Endothelial cell of umbilical vein (primary cell): ENCODE measurements at regions not wholly inside any gene's neighbourhood (a gene's known extent, or its start where the extent isn't known, plus 50 kb on each side); places are given as distances from the start of the nearest gene placed in this dataset.

Source experiments
- BruUV-seq: library from RNA; stranded (reverse); fragments of 400-500 nt; replicated peaks from 2 replicates; lab custom pipeline; 2021; lab: Mats Ljungman, UMichigan
- CTCF ChIA-PET: fragments of 300-600, 350-600 bp; sonication (Branson Sonifier 250); formaldehyde crosslinking; loops from one replicate; lab custom pipeline; 2021; ENCODE audit warnings: antibody characterized with exemption, inconsistent platforms; lab: Charles Lee
- POLR2A ChIA-PET: fragments of 300-600, 350-600 bp; sonication (Branson Sonifier 250); formaldehyde crosslinking; loops from one replicate; lab custom pipeline; 2021; ENCODE audit warnings: antibody characterized with exemption, inconsistent platforms; lab: Charles Lee
- DNase-seq: peaks from one replicate; pipeline ENCODE4 v3.0.0-alpha.2; 2011; ENCODE audit warnings: low read depth, low spot score
- FAIRE-seq: peaks from 2 replicates; lab custom pipeline; 2011; peaks lifted over from hg19 to GRCh38; lab: Jason Lieb, UNC
- H2AFZ ChIP-seq: 2 replicates; pipeline ENCODE4 v1.6.0; 2012; ENCODE audit warnings: low read depth, low read length, control low read depth, inconsistent platforms
- H3K27ac ChIP-seq: 2 replicates; pipeline ENCODE4 v1.5.1; 2011; ENCODE audit warnings: low read depth, mild to moderate bottlenecking, control low read depth, low read length, moderate library complexity; ENCODE audit not compliant: insufficient read depth
- H3K27me3 ChIP-seq, 2 experiments: 2 replicates each; pipeline versions ENCODE4 v1.6.0 to v1.6.1; 2011; ENCODE audit warnings: low read length in 2 of 2, mixed read lengths in 1 of 2; ENCODE audit not compliant: control insufficient read depth in 2 of 2, insufficient read depth in 2 of 2
- H3K36me3 ChIP-seq, 2 experiments: 2 replicates in 1 of 2; 3 replicates in 1 of 2; pipeline ENCODE4 v1.5.1; 2011; ENCODE audit warnings: low read length in 2 of 2, mild to moderate bottlenecking in 1 of 2, moderate library complexity in 1 of 2; ENCODE audit not compliant: control insufficient read depth in 2 of 2, insufficient read depth in 2 of 2; ENCODE audit errors: extremely low read depth in 1 of 2
- H3K4me1 ChIP-seq: 3 replicates; pipeline ENCODE4 v1.5.1; 2011; ENCODE audit warnings: mild to moderate bottlenecking, low read length; ENCODE audit not compliant: control insufficient read depth, insufficient read depth; ENCODE audit errors: extremely low read depth
- H3K4me2 ChIP-seq: 2 replicates; pipeline ENCODE4 v1.6.1; 2011; ENCODE audit warnings: low read length, control low read depth, mixed read lengths; ENCODE audit not compliant: insufficient read depth
- H3K4me3 ChIP-seq, 3 experiments: fragments of 200-600 bp in 1 of 3; sonication (generic), shearing (Covaris generic) in 1 of 3; replicated peaks in 1 of 3; 2 replicates each; pipeline ENCODE4 v1.5.1; 2011 to 2016; ENCODE audit warnings: control low read depth in 3 of 3, low read length in 3 of 3, mild to moderate bottlenecking in 2 of 3, inconsistent platforms in 1 of 3, low read depth in 1 of 3, moderate library complexity in 1 of 3; ENCODE audit not compliant: insufficient read depth in 1 of 3
- H3K79me2 ChIP-seq: 2 replicates; pipeline ENCODE4 v1.6.0; 2012; ENCODE audit warnings: low read length, inconsistent platforms; ENCODE audit not compliant: control insufficient read depth, insufficient read depth
- H3K9ac ChIP-seq: replicated peaks from 2 replicates; pipeline ENCODE3; 2011; ENCODE audit warnings: low read length, control low read depth; ENCODE audit not compliant: insufficient read depth; ENCODE audit errors: extremely low read depth
- H3K9me1 ChIP-seq: replicated peaks from 3 replicates; pipeline ENCODE4 v1.6.0; 2011; ENCODE audit warnings: mild to moderate bottlenecking, low read length; ENCODE audit not compliant: control insufficient read depth, insufficient read depth; ENCODE audit errors: extremely low read depth
- H3K9me3 ChIP-seq: replicated peaks from 2 replicates; pipeline ENCODE4 v1.5.1; 2012; ENCODE audit warnings: low read length, inconsistent platforms; ENCODE audit not compliant: control insufficient read depth, insufficient read depth
- H4K20me1 ChIP-seq: replicated peaks from 2 replicates; pipeline ENCODE3; 2011; ENCODE audit warnings: mild to moderate bottlenecking, low read length; ENCODE audit not compliant: control insufficient read depth, insufficient read depth; ENCODE audit errors: extremely low read depth
- EZH2 ChIP-seq: IDR thresholded peaks from 2 replicates; pipeline ENCODE4 v1.6.1; 2012; ENCODE audit warnings: borderline replicate concordance, low read depth, mild to moderate bottlenecking, moderate library complexity, low read length, inconsistent platforms; ENCODE audit not compliant: severe bottlenecking
- FOS ChIP-seq: IDR thresholded peaks from 2 replicates; pipeline ENCODE4 v1.6.1; 2011; ENCODE audit warnings: mild to moderate bottlenecking, low read length, moderate library complexity, borderline replicate concordance; ENCODE audit not compliant: insufficient read depth
- GATA2 ChIP-seq: IDR thresholded peaks from 2 replicates; pipeline ENCODE4 v1.7.0; 2011; ENCODE audit warnings: low read depth, mild to moderate bottlenecking, moderate library complexity, mixed read lengths, low read length; ENCODE audit not compliant: insufficient read length, insufficient read depth
- JUN ChIP-seq: IDR thresholded peaks from 2 replicates; pipeline ENCODE4 v1.6.1; 2011; ENCODE audit warnings: borderline replicate concordance, low read depth; ENCODE audit not compliant: insufficient read length, insufficient read depth
- MYC ChIP-seq: IDR thresholded peaks from one replicate; pipeline ENCODE4 v1.6.1; 2011; ENCODE audit warnings: mild to moderate bottlenecking, low read depth, low read length
- POLR2A ChIP-seq: IDR thresholded peaks from 2 replicates; pipeline ENCODE4 v1.6.1; 2012; ENCODE audit warnings: low read depth, mild to moderate bottlenecking, control low read depth, low read length
- POLR2AphosphoS5 ChIP-seq: IDR thresholded peaks from 2 replicates; pipeline ENCODE4 v1.6.1; 2012; ENCODE audit warnings: low read depth, mild to moderate bottlenecking, control low read depth, low read length, moderate library complexity; ENCODE audit not compliant: insufficient read depth
- dilution Hi-C: fragments of 300-500 bp; cut with MboI; formaldehyde crosslinking; loops from one replicate; pipeline ENCODE4 v1.15.0; 2019; ENCODE audit warnings: low sequenced_read_pairs; ENCODE audit not compliant: extremely low pct_ligation_motif_present
- intact Hi-C: fragments of 100-400 bp; cut with micrococcal nuclease; formaldehyde crosslinking; loops from one replicate; pipeline ENCODE4 v1.10.0; 2022
- TF ChIP-seq, protein P1 (sequence below): IDR thresholded peaks from 2 replicates; pipeline ENCODE4 v1.6.1; 2011; ENCODE audit not compliant: insufficient read depth, insufficient read length
- TF ChIP-seq, protein P2 (sequence below), 2 donors: IDR thresholded peaks; 1 replicate in 1 of 2; 2 replicates in 1 of 2; pipeline ENCODE4 v1.5.1; 2011; ENCODE audit warnings: low read length in 2 of 2, mild to moderate bottlenecking in 2 of 2, moderate library complexity in 2 of 2, control low read depth in 1 of 2, inconsistent platforms in 1 of 2, low read depth in 1 of 2; ENCODE audit not compliant: insufficient read depth in 1 of 2; ENCODE audit errors: extremely low read depth in 1 of 2

DNA sequence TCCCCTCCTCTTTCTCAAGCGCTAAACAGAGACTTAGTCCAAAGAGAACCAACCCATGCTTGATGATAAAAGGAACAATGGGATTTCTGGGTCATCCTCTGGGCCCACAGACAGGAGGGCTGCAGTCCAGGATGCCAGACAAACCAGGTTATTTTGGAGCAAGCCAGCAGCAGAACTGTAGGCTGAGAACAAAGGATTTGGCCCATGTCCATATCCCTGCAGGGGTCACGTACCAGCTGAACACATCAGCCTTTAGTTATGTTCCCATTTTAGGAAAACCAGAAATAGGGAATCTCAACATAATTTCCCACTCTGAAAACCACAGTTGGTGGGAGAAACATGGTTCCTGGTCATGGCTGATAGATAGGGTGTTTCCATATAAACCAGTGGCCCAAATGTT is 533.6 kb upstream of the CADM1 start:
- Histone ChIP-seq H4K20me1 (no peaks in the 10 kb centered on the region), H3K9ac (no peak overlapping the region), H3K79me2 (no peaks in the 10 kb centered on the region), H3K9me1 (no peaks in the 10 kb centered on the region), H3K36me3 (no peaks in the 10 kb centered on the region), H3K9me3 (peaks cover 4% of the 10 kb centered on the region), H3K4me3 (no peak overlapping the region), H3K4me2 (no peak overlapping the region), H3K27me3 (no peaks in the 10 kb centered on the region), H3K27ac (no peak overlapping the region), H3K4me1 (no peaks in the 10 kb centered on the region), H2AFZ (no peak overlapping the region)
- intact Hi-C loops (no loop called here), dilution Hi-C loops (no loop called here)
- POLR2A ChIA-PET = no interaction called here
- DNase-seq (no peak), FAIRE-seq (no peak)
- BruUV-seq = no TSS peak
- TF ChIP-seq POLR2AphosphoS5 (no peak), FOS (no peak), MYC (no peak), EZH2 (no peak), JUN (no peak)
- TF ChIP-seq, protein P1, sequence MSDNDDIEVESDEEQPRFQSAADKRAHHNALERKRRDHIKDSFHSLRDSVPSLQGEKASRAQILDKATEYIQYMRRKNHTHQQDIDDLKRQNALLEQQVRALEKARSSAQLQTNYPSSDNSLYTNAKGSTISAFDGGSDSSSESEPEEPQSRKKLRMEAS = no peak
- CTCF ChIA-PET = no interaction called here

DNA sequence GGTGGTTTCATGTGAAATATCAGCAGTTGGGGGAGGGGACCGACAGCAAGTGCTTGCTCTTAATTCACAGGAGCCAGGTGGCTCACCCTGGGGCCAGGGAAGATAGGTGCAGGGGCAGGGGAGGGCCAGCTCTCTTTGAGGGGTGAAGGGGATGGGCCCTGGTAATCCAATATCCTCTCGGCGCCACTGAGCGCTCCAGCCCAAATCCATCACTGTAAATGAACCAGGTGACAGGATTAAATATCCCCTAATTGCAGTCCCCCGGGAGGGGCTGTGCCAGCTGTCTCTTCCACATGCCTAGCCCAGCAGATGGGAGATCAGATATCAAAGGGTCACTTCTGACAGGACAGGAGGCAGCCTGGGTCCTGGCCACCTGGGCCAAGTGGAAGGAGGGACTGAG is 531.8 kb upstream of the CADM1 start:
- ChIA-PET CTCF (no interaction called here), POLR2A (no interaction called here)
- no peak overlapping the region for H3K27ac ChIP-seq
- H3K27me3 ChIP-seq = no peaks in the 10 kb centered on the region
- TF ChIP-seq, protein P2, sequence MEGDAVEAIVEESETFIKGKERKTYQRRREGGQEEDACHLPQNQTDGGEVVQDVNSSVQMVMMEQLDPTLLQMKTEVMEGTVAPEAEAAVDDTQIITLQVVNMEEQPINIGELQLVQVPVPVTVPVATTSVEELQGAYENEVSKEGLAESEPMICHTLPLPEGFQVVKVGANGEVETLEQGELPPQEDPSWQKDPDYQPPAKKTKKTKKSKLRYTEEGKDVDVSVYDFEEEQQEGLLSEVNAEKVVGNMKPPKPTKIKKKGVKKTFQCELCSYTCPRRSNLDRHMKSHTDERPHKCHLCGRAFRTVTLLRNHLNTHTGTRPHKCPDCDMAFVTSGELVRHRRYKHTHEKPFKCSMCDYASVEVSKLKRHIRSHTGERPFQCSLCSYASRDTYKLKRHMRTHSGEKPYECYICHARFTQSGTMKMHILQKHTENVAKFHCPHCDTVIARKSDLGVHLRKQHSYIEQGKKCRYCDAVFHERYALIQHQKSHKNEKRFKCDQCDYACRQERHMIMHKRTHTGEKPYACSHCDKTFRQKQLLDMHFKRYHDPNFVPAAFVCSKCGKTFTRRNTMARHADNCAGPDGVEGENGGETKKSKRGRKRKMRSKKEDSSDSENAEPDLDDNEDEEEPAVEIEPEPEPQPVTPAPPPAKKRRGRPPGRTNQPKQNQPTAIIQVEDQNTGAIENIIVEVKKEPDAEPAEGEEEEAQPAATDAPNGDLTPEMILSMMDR (IDR thresholded peaks at IDR 0.05; ENCODE audit: extremely low read depth in 1 of 2, insufficient read depth in 1 of 2, low read depth in 1 of 2, low read length in 2 of 2) = no peak
- TF ChIP-seq EZH2 = no peak
- TF ChIP-seq GATA2 = no peak
- TF ChIP-seq POLR2A = no peak
- no peak for TF ChIP-seq JUN
- TF ChIP-seq POLR2AphosphoS5 = no peak
- no peak for TF ChIP-seq MYC
- TF ChIP-seq, protein P1 = no peak
- no peak for TF ChIP-seq FOS
- H4K20me1 ChIP-seq = no peaks in the 10 kb centered on the region
- H3K79me2 ChIP-seq = no peaks in the 10 kb centered on the region
- BruUV-seq = no TSS peak
- H3K4me1 ChIP-seq = no peaks in the 10 kb centered on the region
- no peak for DNase-seq
- intact Hi-C loops (no loop called here), dilution Hi-C loops (no loop called here)
- H3K9me1 ChIP-seq = no peaks in the 10 kb centered on the region
- H2AFZ ChIP-seq = no peak overlapping the region
- H3K4me3 ChIP-seq = no peak overlapping the region
- no peak overlapping the region for H3K4me2 ChIP-seq
- peaks cover 4% of the 10 kb centered on the region for H3K9me3 ChIP-seq
- no peak overlapping the region for H3K9ac ChIP-seq
- no peaks in the 10 kb centered on the region for H3K36me3 ChIP-seq
- FAIRE-seq = no peak
